Liver (tissue), 8 donors: ENCODE measurements at regions not wholly inside any gene's neighbourhood (a gene's known extent, or its start where the extent isn't known, plus 50 kb on each side); places are given as distances from the start of the nearest gene placed in this dataset.
"Not testable (repeated sequence)": the region's sequence is repeated elsewhere in the genome, so short reads cannot be mapped to it uniquely, and the experiment has no call there.

Experiments used
- DNase-seq: peaks from one replicate; pipeline ENCODE4 v3.0.0-alpha.2; 2017; ENCODE audit warnings: low spot score
- H3K27ac ChIP-seq, 2 donors: one replicate each; pipeline ENCODE4 v1.7.0; 2013; ENCODE audit warnings: inconsistent platforms in 2 of 2, low read length in 2 of 2, control low read depth in 1 of 2, low read depth in 1 of 2, mild to moderate bottlenecking in 1 of 2
- H3K27me3 ChIP-seq, 4 donors: one replicate each; pipeline versions ENCODE4 v1.6.1 to v1.7.0; 2013; ENCODE audit warnings: low read length in 3 of 4, inconsistent platforms in 1 of 4, mild to moderate bottlenecking in 1 of 4, moderate library complexity in 1 of 4; ENCODE audit not compliant: control insufficient read depth in 4 of 4, insufficient read depth in 4 of 4
- H3K36me3 ChIP-seq, 4 donors: one replicate each; pipeline versions ENCODE4 v1.6.1 to v1.7.0; 2013; ENCODE audit warnings: low read length in 3 of 4, mild to moderate bottlenecking in 3 of 4, low read depth in 1 of 4, moderate library complexity in 1 of 4; ENCODE audit not compliant: control insufficient read depth in 4 of 4, insufficient read depth in 3 of 4
- H3K4me1 ChIP-seq, 4 donors: one replicate each; pipeline versions ENCODE4 v1.6.1 to v1.7.0; 2013; ENCODE audit warnings: low read length in 3 of 4, mild to moderate bottlenecking in 3 of 4, moderate library complexity in 1 of 4; ENCODE audit not compliant: control insufficient read depth in 4 of 4, insufficient read depth in 4 of 4
- H3K4me3 ChIP-seq, 3 donors: one replicate each; pipeline versions ENCODE4 v1.6.1 to v1.7.0; 2013; ENCODE audit warnings: low read length in 3 of 3, control low read depth in 1 of 3, low read depth in 1 of 3, mild to moderate bottlenecking in 1 of 3
- H3K9ac ChIP-seq, 2 donors: one replicate each; pipeline ENCODE4 v1.7.0; 2013; ENCODE audit warnings: low read length in 2 of 2, mild to moderate bottlenecking in 2 of 2, moderate library complexity in 2 of 2, control low read depth in 1 of 2, low read depth in 1 of 2
- H3K9me3 ChIP-seq, 4 donors: one replicate each; pipeline versions ENCODE4 v1.6.1 to v1.7.0; 2013; ENCODE audit warnings: low read length in 3 of 4; ENCODE audit not compliant: control insufficient read depth in 4 of 4
- EGR1 ChIP-seq, 2 donors: IDR thresholded peaks; 2 replicates each; pipeline ENCODE4 v1.6.1; 2016 to 2018; ENCODE audit warnings: antibody characterized with exemption in 2 of 2, low read depth in 2 of 2
- FOXA2 ChIP-seq: IDR thresholded peaks from 2 replicates; pipeline ENCODE4 v1.6.1; 2016; ENCODE audit warnings: antibody characterized with exemption
- HNF4A ChIP-seq, 2 donors: conservative IDR thresholded peaks; 2 replicates each; pipeline ENCODE4 v1.6.1; 2016; ENCODE audit warnings: antibody characterized with exemption in 2 of 2, mild to moderate bottlenecking in 2 of 2
- JUND ChIP-seq, 2 donors: IDR thresholded peaks; 2 replicates each; pipeline ENCODE4 v1.6.1; 2016; ENCODE audit warnings: antibody characterized with exemption in 2 of 2
- NR2F2 ChIP-seq: IDR thresholded peaks from 2 replicates; pipeline ENCODE4 v1.6.1; 2016; ENCODE audit warnings: antibody characterized with exemption
- RAD21 ChIP-seq, 2 donors: IDR thresholded peaks; 2 replicates each; pipeline ENCODE4 v1.6.1; 2016; ENCODE audit warnings: antibody characterized with exemption in 2 of 2, mild to moderate bottlenecking in 2 of 2
- RXRA ChIP-seq, 2 donors: IDR thresholded peaks; 2 replicates each; pipeline ENCODE4 v1.6.1; 2017 to 2018; ENCODE audit warnings: antibody characterized with exemption in 2 of 2, mild to moderate bottlenecking in 1 of 2
- SP1 ChIP-seq: IDR thresholded peaks from 2 replicates; pipeline ENCODE4 v1.6.1; 2018; ENCODE audit warnings: antibody characterized with exemption, mild to moderate bottlenecking
- YY1 ChIP-seq: IDR thresholded peaks from 2 replicates; pipeline ENCODE4 v1.6.1; 2016; ENCODE audit warnings: antibody characterized with exemption, mild to moderate bottlenecking
- WGBS: extraction: QIAGEN DNeasy Blood & Tissue Kit; methylation state at CpG from one replicate; pipeline ENCODE4 v1.1.7; 2013; 5-methylcytosine and 5-hydroxymethylcytosine counted together
- TF ChIP-seq, protein P1 (sequence below): IDR thresholded peaks from 2 replicates; pipeline ENCODE4 v1.6.1; 2016; ENCODE audit warnings: antibody characterized with exemption
- TF ChIP-seq, protein P2 (sequence below): fragments of 150-350 bp; IDR thresholded peaks from 2 replicates; pipeline ENCODE4 v1.5.1; 2017; ENCODE audit warnings: improper control_type of control experiment, low read depth, low read length; ENCODE audit not compliant: missing input control
- donor health status: healthy.
- donor health status: healthy.
- donor health status: healthy.
- donor health status: healthy.
- donor health status: healthy.

DNA sequence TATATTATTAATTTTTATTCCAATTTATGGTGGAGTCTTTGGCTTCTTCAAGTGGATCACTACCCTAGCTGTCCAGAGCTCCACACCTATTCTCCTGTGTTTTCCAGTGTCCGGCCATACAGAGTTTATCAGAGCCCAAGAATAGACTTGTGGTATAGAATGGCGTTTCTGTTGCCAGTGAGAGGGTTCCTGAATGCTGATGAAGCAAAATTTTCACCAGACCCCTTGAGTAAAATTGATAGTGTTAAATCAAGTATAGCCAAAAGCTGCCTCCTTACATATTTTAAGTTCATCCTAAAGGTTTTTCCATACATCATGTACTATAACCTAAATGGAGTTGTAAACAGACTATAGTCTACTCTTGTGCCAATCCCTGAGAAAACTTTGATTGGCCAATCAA is 171.5 kb upstream of the CHL1 start:
- Histone ChIP-seq H3K27ac (no peak overlapping the region), H3K36me3 (no peaks in the 10 kb centered on the region), H3K4me1 (peaks cover 0 to 1% (median 0%) of the 10 kb centered on the region in 4 donors), H3K27me3 (no peaks in the 10 kb centered on the region), H3K9ac (no peak overlapping the region), H3K9me3 (no peaks in the 10 kb centered on the region), H3K4me3 (no peak overlapping the region)
- no peak for TF ChIP-seq FOXA2
- TF ChIP-seq JUND (IDR thresholded peaks at IDR 0.05) = no peak
- TF ChIP-seq EGR1 (IDR thresholded peaks at IDR 0.05; ENCODE audit: low read depth in 2 of 2) = no peak
- TF ChIP-seq YY1 = no peak
- TF ChIP-seq, protein P1, sequence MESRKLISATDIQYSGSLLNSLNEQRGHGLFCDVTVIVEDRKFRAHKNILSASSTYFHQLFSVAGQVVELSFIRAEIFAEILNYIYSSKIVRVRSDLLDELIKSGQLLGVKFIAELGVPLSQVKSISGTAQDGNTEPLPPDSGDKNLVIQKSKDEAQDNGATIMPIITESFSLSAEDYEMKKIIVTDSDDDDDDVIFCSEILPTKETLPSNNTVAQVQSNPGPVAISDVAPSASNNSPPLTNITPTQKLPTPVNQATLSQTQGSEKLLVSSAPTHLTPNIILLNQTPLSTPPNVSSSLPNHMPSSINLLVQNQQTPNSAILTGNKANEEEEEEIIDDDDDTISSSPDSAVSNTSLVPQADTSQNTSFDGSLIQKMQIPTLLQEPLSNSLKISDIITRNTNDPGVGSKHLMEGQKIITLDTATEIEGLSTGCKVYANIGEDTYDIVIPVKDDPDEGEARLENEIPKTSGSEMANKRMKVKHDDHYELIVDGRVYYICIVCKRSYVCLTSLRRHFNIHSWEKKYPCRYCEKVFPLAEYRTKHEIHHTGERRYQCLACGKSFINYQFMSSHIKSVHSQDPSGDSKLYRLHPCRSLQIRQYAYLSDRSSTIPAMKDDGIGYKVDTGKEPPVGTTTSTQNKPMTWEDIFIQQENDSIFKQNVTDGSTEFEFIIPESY = no peak
- TF ChIP-seq NR2F2 = no peak
- TF ChIP-seq, protein P2, sequence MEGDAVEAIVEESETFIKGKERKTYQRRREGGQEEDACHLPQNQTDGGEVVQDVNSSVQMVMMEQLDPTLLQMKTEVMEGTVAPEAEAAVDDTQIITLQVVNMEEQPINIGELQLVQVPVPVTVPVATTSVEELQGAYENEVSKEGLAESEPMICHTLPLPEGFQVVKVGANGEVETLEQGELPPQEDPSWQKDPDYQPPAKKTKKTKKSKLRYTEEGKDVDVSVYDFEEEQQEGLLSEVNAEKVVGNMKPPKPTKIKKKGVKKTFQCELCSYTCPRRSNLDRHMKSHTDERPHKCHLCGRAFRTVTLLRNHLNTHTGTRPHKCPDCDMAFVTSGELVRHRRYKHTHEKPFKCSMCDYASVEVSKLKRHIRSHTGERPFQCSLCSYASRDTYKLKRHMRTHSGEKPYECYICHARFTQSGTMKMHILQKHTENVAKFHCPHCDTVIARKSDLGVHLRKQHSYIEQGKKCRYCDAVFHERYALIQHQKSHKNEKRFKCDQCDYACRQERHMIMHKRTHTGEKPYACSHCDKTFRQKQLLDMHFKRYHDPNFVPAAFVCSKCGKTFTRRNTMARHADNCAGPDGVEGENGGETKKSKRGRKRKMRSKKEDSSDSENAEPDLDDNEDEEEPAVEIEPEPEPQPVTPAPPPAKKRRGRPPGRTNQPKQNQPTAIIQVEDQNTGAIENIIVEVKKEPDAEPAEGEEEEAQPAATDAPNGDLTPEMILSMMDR = no peak
- no peak for TF ChIP-seq SP1
- DNase-seq = no peak
- 63% methylated on average over 2 of the region's 2 CpGs for WGBS

DNA sequence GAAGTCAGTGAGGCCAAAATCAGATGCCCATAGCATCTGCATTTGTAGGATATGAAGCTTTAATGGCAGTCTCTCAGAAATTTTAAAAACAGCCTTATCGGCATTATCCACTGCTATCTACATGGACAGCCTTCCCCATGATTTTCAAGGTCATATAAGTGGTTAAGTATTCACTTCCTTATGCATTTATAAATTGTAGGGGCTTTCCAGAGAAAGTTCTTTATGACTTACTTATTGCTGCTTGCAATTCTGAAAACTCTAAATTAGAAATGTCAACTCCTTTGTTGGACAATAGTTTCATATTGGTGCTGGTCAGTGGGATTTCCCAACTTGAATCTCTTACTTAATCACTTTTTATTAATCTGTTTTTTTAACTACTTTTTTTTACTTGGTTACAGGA is 160.6 kb upstream of the CHL1 start:
- not testable (repeated sequence) for H3K27ac ChIP-seq, H3K4me3 ChIP-seq, H3K9me3 ChIP-seq, H3K4me1 ChIP-seq, H3K36me3 ChIP-seq, H3K27me3 ChIP-seq, DNase-seq, H3K9ac ChIP-seq
- WGBS = 89% methylated on average over 1 of the region's 1 CpG

DNA sequence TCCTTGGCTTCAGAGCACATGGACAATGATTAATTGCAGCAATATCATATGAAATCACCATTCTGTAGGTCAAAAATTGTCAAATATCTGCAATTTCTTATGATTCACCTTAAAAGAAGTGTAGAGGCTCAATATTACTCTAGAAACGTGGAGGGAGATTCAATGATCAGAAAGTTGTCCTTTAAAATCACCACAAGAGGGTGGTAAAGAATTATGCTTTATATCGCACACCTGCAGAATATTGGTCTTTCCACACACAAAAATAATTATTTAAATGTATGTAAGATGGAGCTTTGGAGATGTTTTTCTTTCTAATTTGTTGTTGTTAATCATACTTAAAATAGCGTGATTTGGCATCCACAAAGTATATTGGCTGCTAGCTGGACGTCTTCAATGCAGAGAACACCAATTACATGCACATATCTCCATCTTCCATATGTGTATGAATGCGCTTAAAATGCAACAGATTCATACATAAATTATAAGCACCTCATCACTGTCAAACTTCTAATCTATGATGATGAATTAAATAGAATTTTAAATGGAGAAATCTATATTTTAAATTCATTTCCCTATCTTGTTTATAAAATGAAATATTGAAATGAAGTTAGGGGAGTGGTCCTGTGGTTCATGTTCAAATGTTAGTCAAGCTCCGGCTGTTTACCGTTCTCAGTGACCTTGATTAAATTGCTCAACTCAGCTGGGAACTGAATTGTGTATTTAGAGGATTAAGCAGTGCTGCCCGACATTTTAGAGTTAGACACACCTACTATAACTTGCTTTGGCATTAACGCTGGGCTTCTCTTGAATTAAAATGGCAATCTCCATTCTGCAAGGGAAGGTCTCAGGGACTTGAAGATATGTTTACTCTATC is 153.5 kb upstream of the CHL1 start:
- not testable (repeated sequence) for DNase-seq, H3K36me3 ChIP-seq, H3K9ac ChIP-seq, H3K27me3 ChIP-seq, H3K27ac ChIP-seq, H3K4me3 ChIP-seq, H3K9me3 ChIP-seq
- WGBS = 29% methylated on average over 9 of the region's 9 CpGs
- TF ChIP-seq RXRA (IDR thresholded peaks at IDR 0.05) (peak in 1 of 2 donors; percentile 16), YY1 (peak; percentile 65), RAD21 (IDR thresholded peaks at IDR 0.05) (peak; percentile 77 to 81), HNF4A (conservative IDR thresholded peaks at IDR 0.05) (peak in 1 of 2 donors; percentile 27)
- TF ChIP-seq, protein P2 = peak; percentile 38
- H3K4me1 ChIP-seq = peaks cover 0 to 11% (median 5%) of the 10 kb centered on the region in 4 donors
